Fibroblast of skin of abdomen (primary cell): ENCODE measurements at regions not wholly inside any gene's neighbourhood (a gene's known extent, or its start where the extent isn't known, plus 50 kb on each side); places are given as distances from the start of the nearest gene placed in this dataset.
A peak's percentile ranks its signal among the peaks of the same experiment; 100 is the strongest.
"Not testable (repeated sequence)": the region's sequence is repeated elsewhere in the genome, so short reads cannot be mapped to it uniquely, and the experiment has no call there.

ENCODE experiments used
- DNase-seq: peaks from one replicate; pipeline ENCODE4 v3.0.0-alpha.2; 2013

- no peak for DNase-seq
Observed at GRCh38 chr18:57953883-57954282, 90.1 kb upstream of the NEDD4L start.

GRCh38 chr18:57951999-57952774 is 91.8 kb upstream of the NEDD4L start:
- no peak for DNase-seq

GRCh38 chr18:57951117-57951796 is 92.8 kb upstream of the NEDD4L start:
- DNase-seq, result no peak

GRCh38 chr18:57950542-57950941 is 93.5 kb upstream of the NEDD4L start:
- DNase-seq, result peak; percentile 23

- DNase-seq, result not testable (repeated sequence)
Observed at GRCh38 chr18:57949335-57949734, 94.7 kb upstream of the NEDD4L start.

GRCh38 chr18:57947117-57947516 is 96.9 kb upstream of the NEDD4L start:
- DNase-seq, result no peak

GRCh38 chr18:57943723-57944122 is 100.3 kb upstream of the NEDD4L start:
- DNase-seq, result peak; percentile 22

- DNase-seq, result no peak
Observed at GRCh38 chr18:57942493-57942892, 101.5 kb upstream of the NEDD4L start.

- DNase-seq, result no peak
Observed at GRCh38 chr18:57941841-57942489, 102.1 kb upstream of the NEDD4L start.

GRCh38 chr18:57940166-57940660 is 103.8 kb upstream of the NEDD4L start:
- DNase-seq, result no peak

GRCh38 chr18:57934375-57934774 is 109.7 kb upstream of the NEDD4L start:
- DNase-seq, result not testable (repeated sequence)

GRCh38 chr18:57931038-57931437 is 113.0 kb upstream of the NEDD4L start:
- DNase-seq, result no peak

- DNase-seq, result no peak
Observed at GRCh38 chr18:57930476-57930875, 113.5 kb upstream of the NEDD4L start.

GRCh38 chr18:57929922-57930321 is 114.1 kb upstream of the NEDD4L start:
- DNase-seq, result no peak

GRCh38 chr18:57928466-57928865 is 115.6 kb upstream of the NEDD4L start:
- DNase-seq, result no peak

GRCh38 chr18:57927511-57927910 is 116.5 kb upstream of the NEDD4L start:
- no peak for DNase-seq

GRCh38 chr18:57925706-57926105 is 118.3 kb upstream of the NEDD4L start:
- DNase-seq, result peak; percentile 57

GRCh38 chr18:57923611-57924010 is 120.4 kb upstream of the NEDD4L start:
- DNase-seq, result no peak

- DNase-seq, result no peak
Observed at GRCh38 chr18:57922885-57923284, 119.8 kb upstream of the ATP8B1 start.

GRCh38 chr18:57921708-57922107 is 118.6 kb upstream of the ATP8B1 start:
- DNase-seq, result peak; percentile 41

- no peak for DNase-seq
Observed at GRCh38 chr18:57920036-57920435, 116.9 kb upstream of the ATP8B1 start.

GRCh38 chr18:57918601-57919000 is 115.5 kb upstream of the ATP8B1 start:
- DNase-seq, result no peak

GRCh38 chr18:57916684-57917083 is 113.6 kb upstream of the ATP8B1 start:
- no peak for DNase-seq
